ENCODE measurements at regions not wholly inside any gene's neighbourhood (a gene's known extent, or its start where the extent isn't known, plus 50 kb on each side); places are given as distances from the start of the nearest gene placed in this dataset.

DNA sequence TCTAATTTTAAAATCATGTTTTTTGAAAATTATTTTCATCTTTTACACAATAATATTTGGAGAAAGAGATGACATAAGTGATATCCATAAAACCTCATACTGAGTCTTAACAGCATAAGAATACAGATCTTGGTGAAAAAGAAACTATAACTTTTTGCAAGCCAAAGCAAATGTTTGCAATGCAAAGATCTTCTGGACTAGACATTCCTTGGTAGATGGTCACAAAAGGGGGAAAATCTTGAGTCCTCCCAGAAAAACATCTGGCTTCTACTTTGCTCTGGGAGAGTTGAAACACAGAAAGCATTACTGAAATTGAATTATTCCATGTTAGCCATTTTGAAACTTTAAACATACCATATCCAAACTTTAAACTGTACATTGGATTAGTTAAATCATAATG lies 308.2 kb downstream of the ANXA1 start:
- H3K4me3 Mint-ChIP-seq, result no peak overlapping the region
- Histone ChIP-seq H3K27me3 (replicated peaks in 1 of 4; ENCODE audit: control extremely low read depth in 1 of 4, control insufficient read depth in 3 of 4, insufficient read depth in 4 of 4, low read length in 3 of 4) (no peaks in the 10 kb centered on the region), H4K20me1 (ENCODE audit: control insufficient read depth, insufficient read depth, low read length, poor library complexity, severe bottlenecking) (no peaks in the 10 kb centered on the region), H3K79me2 (ENCODE audit: control insufficient read depth, insufficient read depth, low read length) (no peaks in the 10 kb centered on the region), H3K4me3 (ENCODE audit: control extremely low read depth in 1 of 5, extremely low read depth in 1 of 5, insufficient read depth in 1 of 5, low read depth in 2 of 5, low read length in 4 of 5) (no peak overlapping the region), H3K9ac (ENCODE audit: low read length) (no peak overlapping the region), H2AFZ (ENCODE audit: insufficient read depth, low read depth, low read length, poor library complexity, severe bottlenecking) (no peak overlapping the region), H3K9me3 (ENCODE audit: control extremely low read depth in 1 of 3, control insufficient read depth in 2 of 3, insufficient read depth in 1 of 3, low read length in 2 of 3) (no peaks in the 10 kb centered on the region), H3K4me1 (ENCODE audit: control insufficient read depth in 2 of 2, insufficient read depth in 2 of 2, low read length in 2 of 2) (no peaks in the 10 kb centered on the region), H3K36me3 (replicated peaks in 1 of 2; ENCODE audit: control extremely low read depth in 1 of 2, control insufficient read depth in 1 of 2, extremely low read depth in 1 of 2, insufficient read depth in 2 of 2, low read length in 1 of 2) (no peaks in the 10 kb centered on the region), H3K4me2 (replicated peaks; ENCODE audit: low read depth, low read length, poor library complexity, severe bottlenecking) (no peak overlapping the region), H3K27ac (ENCODE audit: low read length in 2 of 2) (no peak overlapping the region)
- ATAC-seq (ENCODE audit: low read depth) (no peak), DNase-seq (no peak)
- no peak overlapping the region for H3K27ac Mint-ChIP-seq
- intact Hi-C loops (cut with micrococcal nuclease), result no loop called here
- H3K9me3 Mint-ChIP-seq (ENCODE audit: insufficient read depth), result peaks cover 2% of the 10 kb centered on the region
- ChIA-PET POLR2A (no interaction called here), CTCF (no interaction called here)
- TF ChIP-seq, protein P1, sequence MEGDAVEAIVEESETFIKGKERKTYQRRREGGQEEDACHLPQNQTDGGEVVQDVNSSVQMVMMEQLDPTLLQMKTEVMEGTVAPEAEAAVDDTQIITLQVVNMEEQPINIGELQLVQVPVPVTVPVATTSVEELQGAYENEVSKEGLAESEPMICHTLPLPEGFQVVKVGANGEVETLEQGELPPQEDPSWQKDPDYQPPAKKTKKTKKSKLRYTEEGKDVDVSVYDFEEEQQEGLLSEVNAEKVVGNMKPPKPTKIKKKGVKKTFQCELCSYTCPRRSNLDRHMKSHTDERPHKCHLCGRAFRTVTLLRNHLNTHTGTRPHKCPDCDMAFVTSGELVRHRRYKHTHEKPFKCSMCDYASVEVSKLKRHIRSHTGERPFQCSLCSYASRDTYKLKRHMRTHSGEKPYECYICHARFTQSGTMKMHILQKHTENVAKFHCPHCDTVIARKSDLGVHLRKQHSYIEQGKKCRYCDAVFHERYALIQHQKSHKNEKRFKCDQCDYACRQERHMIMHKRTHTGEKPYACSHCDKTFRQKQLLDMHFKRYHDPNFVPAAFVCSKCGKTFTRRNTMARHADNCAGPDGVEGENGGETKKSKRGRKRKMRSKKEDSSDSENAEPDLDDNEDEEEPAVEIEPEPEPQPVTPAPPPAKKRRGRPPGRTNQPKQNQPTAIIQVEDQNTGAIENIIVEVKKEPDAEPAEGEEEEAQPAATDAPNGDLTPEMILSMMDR (IDR thresholded peaks at IDR 0.05), result no peak
- TF ChIP-seq EZH2 (IDR thresholded peaks at IDR 0.05; ENCODE audit: borderline replicate concordance, insufficient read depth, low read depth, low read length, poor library complexity, severe bottlenecking), result no peak
- no peaks in the 10 kb centered on the region for H3K4me1 Mint-ChIP-seq
- H3K27me3 Mint-ChIP-seq, result no peaks in the 10 kb centered on the region

DNA sequence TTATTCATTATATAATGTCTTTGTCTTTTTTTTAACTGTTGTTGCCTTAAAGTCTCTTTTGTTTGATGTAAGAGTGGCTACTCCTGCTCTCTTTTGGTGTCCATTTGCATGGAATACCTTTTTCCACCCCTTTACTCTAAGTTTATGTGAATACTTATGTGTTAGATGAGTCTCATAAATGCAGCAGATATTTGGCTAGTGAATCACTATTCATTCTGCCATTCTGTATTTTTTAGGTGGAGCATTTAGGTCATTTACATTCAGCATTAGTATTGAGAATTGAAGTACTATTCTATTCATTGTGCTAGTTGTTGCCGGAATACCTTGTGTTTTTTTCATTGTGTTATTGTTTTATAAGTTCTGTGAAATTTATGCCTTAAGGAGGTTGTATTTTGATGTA lies 317.1 kb downstream of the ANXA1 start:
- WGBS (ENCODE audit: insufficient coverage), result no CpG with 5 or more reads among the region's 1 CpG
- no peak overlapping the region for H3K4me3 ChIP-seq (ENCODE audit: control extremely low read depth in 1 of 5, extremely low read depth in 1 of 5, insufficient read depth in 1 of 5, low read depth in 2 of 5, low read length in 4 of 5)

More for the DNA sequence above, 317.1 kb downstream of the ANXA1 start:
- Histone ChIP-seq H3K36me3 (replicated peaks in 1 of 2; ENCODE audit: control extremely low read depth in 1 of 2, control insufficient read depth in 1 of 2, extremely low read depth in 1 of 2, insufficient read depth in 2 of 2, low read length in 1 of 2) (no peaks in the 10 kb centered on the region), H4K20me1 (ENCODE audit: control insufficient read depth, insufficient read depth, low read length, poor library complexity, severe bottlenecking) (no peaks in the 10 kb centered on the region), H3K9ac (ENCODE audit: low read length) (no peak overlapping the region), H3K27ac (ENCODE audit: low read length in 2 of 2) (no peak overlapping the region), H3K9me3 (ENCODE audit: control extremely low read depth in 1 of 3, control insufficient read depth in 2 of 3, insufficient read depth in 1 of 3, low read length in 2 of 3) (no peaks in the 10 kb centered on the region), H3K4me2 (replicated peaks; ENCODE audit: low read depth, low read length, poor library complexity, severe bottlenecking) (no peak overlapping the region), H3K4me1 (ENCODE audit: control insufficient read depth in 2 of 2, insufficient read depth in 2 of 2, low read length in 2 of 2) (no peaks in the 10 kb centered on the region), H3K27me3 (replicated peaks in 1 of 4; ENCODE audit: control extremely low read depth in 1 of 4, control insufficient read depth in 3 of 4, insufficient read depth in 4 of 4, low read length in 3 of 4) (no peaks in the 10 kb centered on the region), H3K79me2 (ENCODE audit: control insufficient read depth, insufficient read depth, low read length) (no peaks in the 10 kb centered on the region), H2AFZ (ENCODE audit: insufficient read depth, low read depth, low read length, poor library complexity, severe bottlenecking) (no peak overlapping the region)
- H3K4me1 Mint-ChIP-seq, result no peaks in the 10 kb centered on the region
- no peak for DNase-seq
- H3K27me3 Mint-ChIP-seq, result no peaks in the 10 kb centered on the region
- intact Hi-C loops (cut with micrococcal nuclease), result no loop called here
- no peaks in the 10 kb centered on the region for H3K9me3 Mint-ChIP-seq (ENCODE audit: insufficient read depth)
- H3K27ac Mint-ChIP-seq, result no peak overlapping the region
- ChIA-PET CTCF (no interaction called here), POLR2A (no interaction called here)
- TF ChIP-seq, protein P1 (IDR thresholded peaks at IDR 0.05), result no peak
- TF ChIP-seq EZH2 (IDR thresholded peaks at IDR 0.05; ENCODE audit: borderline replicate concordance, insufficient read depth, low read depth, low read length, poor library complexity, severe bottlenecking), result no peak
- no peak for ATAC-seq (ENCODE audit: low read depth)
- H3K4me3 Mint-ChIP-seq, result no peak overlapping the region
